HepG2 (cell line): ENCODE measurements at regions not wholly inside any gene's neighbourhood (a gene's known extent, or its start where the extent isn't known, plus 50 kb on each side); places are given as distances from the start of the nearest gene placed in this dataset.

ENCODE experiments used
- ATAC-seq: fragments of 200-7000 bp; cut with Tn5 transposase; 3 replicates; pipeline ENCODE4 v1.9.1; 2020; ENCODE audit warnings: mild to moderate bottlenecking, moderate library complexity
- BruUV-seq: library from RNA; stranded (reverse); fragments of 400-500 nt; replicated peaks from 2 replicates; lab custom pipeline; 2021; lab: Mats Ljungman, UMichigan
- CTCF ChIA-PET: fragments of 300-600 bp; formaldehyde crosslinking; extraction: SDS; loops from one replicate; lab custom pipeline; 2021; ENCODE audit warnings: low total read pairs, inconsistent platforms, low intra/inter-chr PET ratio; lab: Yijun Ruan, JAX
- POLR2A ChIA-PET: fragments of 350-600 bp; sonication (Branson Sonifier 250); formaldehyde crosslinking; loops from one replicate; lab custom pipeline; 2020; ENCODE audit warnings: antibody characterized with exemption, inconsistent platforms; lab: Yijun Ruan, JAX
- DNase-seq: peaks from one replicate; pipeline ENCODE4 v3.0.0-alpha.2; 2015; ENCODE audit warnings: low spot score
- FAIRE-seq: peaks from 3 replicates; lab custom pipeline; 2011; peaks lifted over from hg19 to GRCh38; lab: Jason Lieb, UNC
- H2AFZ ChIP-seq: one replicate; pipeline ENCODE4 v1.6.1; 2011; ENCODE audit warnings: low read length, inconsistent platforms
- H3K27ac ChIP-seq: fragments of 300-600 bp; 3 replicates; pipeline ENCODE4 v1.8.0; 2011; ENCODE audit warnings: mixed run types, mild to moderate bottlenecking, mixed read lengths, low read length, inconsistent platforms; ENCODE audit not compliant: insufficient read depth; ENCODE audit errors: extremely low read length
- H3K27me3 ChIP-seq, 2 experiments: fragments of 200-600 bp in 1 of 2; 2 replicates in 1 of 2; 3 replicates in 1 of 2; pipeline versions ENCODE4 v1.6.0 to v1.8.0; 2011; ENCODE audit warnings: low read length in 2 of 2, mild to moderate bottlenecking in 2 of 2, moderate library complexity in 2 of 2, inconsistent platforms in 1 of 2; ENCODE audit not compliant: insufficient read depth in 2 of 2, control insufficient read depth in 1 of 2
- H3K36me3 ChIP-seq, 2 experiments: fragments of 200-600 bp in 1 of 2; replicated peaks in 1 of 2; 2 replicates in 1 of 2; 3 replicates in 1 of 2; pipeline versions ENCODE4 v1.5.1 to v1.8.0; 2011; ENCODE audit warnings: low read length in 2 of 2, inconsistent platforms in 1 of 2; ENCODE audit not compliant: insufficient read depth in 2 of 2, control insufficient read depth in 1 of 2
- H3K4me1 ChIP-seq: 2 replicates; pipeline ENCODE4 v1.5.1; 2012; ENCODE audit warnings: low read length, inconsistent platforms; ENCODE audit not compliant: insufficient read depth
- H3K4me2 ChIP-seq: 2 replicates; pipeline ENCODE4 v1.6.0; 2011; ENCODE audit warnings: low read depth, low read length, inconsistent platforms
- H3K4me3 ChIP-seq, 3 experiments: fragments of 200-600 bp in 1 of 3; sonication (generic), shearing (Covaris generic) in 1 of 3; replicated peaks in 1 of 3; 2 replicates each; pipeline ENCODE4 v1.5.1; 2011 to 2016; ENCODE audit warnings: low read length in 3 of 3, inconsistent platforms in 2 of 3, low read depth in 2 of 3, mild to moderate bottlenecking in 2 of 3, control low read depth in 1 of 3, mixed read lengths in 1 of 3; ENCODE audit not compliant: insufficient read depth in 1 of 3
- H3K79me2 ChIP-seq: one replicate; pipeline ENCODE4 v1.6.1; 2011; ENCODE audit warnings: low read length, inconsistent platforms; ENCODE audit not compliant: insufficient read depth
- H3K9ac ChIP-seq: 2 replicates; pipeline ENCODE4 v1.6.0; 2011; ENCODE audit warnings: mild to moderate bottlenecking, low read depth, low read length, inconsistent platforms; ENCODE audit not compliant: insufficient read depth
- H3K9me3 ChIP-seq: 2 replicates; pipeline ENCODE4 v1.5.1; 2012; ENCODE audit warnings: mild to moderate bottlenecking, low read length
- H4K20me1 ChIP-seq: 2 replicates; pipeline ENCODE4 v1.6.0; 2011; ENCODE audit warnings: inconsistent platforms, mild to moderate bottlenecking, low read length, moderate library complexity; ENCODE audit not compliant: insufficient read depth
- FOXJ3 ChIP-seq: sonication (generic); formaldehyde crosslinking; IDR thresholded peaks from 2 replicates; pipeline ENCODE4 v1.4.0; 2020; ENCODE audit warnings: missing genetic modification reagents, mild to moderate bottlenecking, borderline replicate concordance
- POLR2AphosphoS2 ChIP-seq: IDR thresholded peaks from 2 replicates; pipeline ENCODE4 v1.6.1; 2011; ENCODE audit warnings: low read depth, low read length, improper control_type of control experiment
- REPIN1 ChIP-seq: sonication (generic); formaldehyde crosslinking; IDR thresholded peaks from 2 replicates; pipeline ENCODE4 v1.8.0; 2022; ENCODE audit warnings: missing genetic modification reagents, low read depth, mild to moderate bottlenecking, borderline replicate concordance
- ZEB1 ChIP-seq: IDR thresholded peaks from 2 replicates; pipeline ENCODE4 v1.6.1; 2012; ENCODE audit warnings: mild to moderate bottlenecking, low read depth, inconsistent platforms; ENCODE audit not compliant: insufficient replicate concordance
- ZNF253 ChIP-seq: sonication (generic); formaldehyde crosslinking; IDR thresholded peaks from 2 replicates; pipeline ENCODE4 v1.8.0; 2022; ENCODE audit warnings: mild to moderate bottlenecking, missing genetic modification reagents, borderline replicate concordance
- ZNF451 ChIP-seq: sonication (generic); formaldehyde crosslinking; IDR thresholded peaks from 2 replicates; pipeline ENCODE4 v1.5.0; 2020; ENCODE audit warnings: mild to moderate bottlenecking, missing genetic modification reagents
- ZNF564 ChIP-seq: sonication (generic); formaldehyde crosslinking; IDR thresholded peaks from 2 replicates; pipeline ENCODE4 v1.8.1; 2023; ENCODE audit warnings: mild to moderate bottlenecking, missing genetic modification reagents
- ZNF883 ChIP-seq: sonication (generic); formaldehyde crosslinking; IDR thresholded peaks from 2 replicates; pipeline ENCODE4 v1.5.1; 2020; ENCODE audit warnings: mild to moderate bottlenecking, missing genetic modification reagents; ENCODE audit errors: not compliant biosample characterization
- ZSCAN25 ChIP-seq: sonication (generic); formaldehyde crosslinking; IDR thresholded peaks from 2 replicates; pipeline ENCODE4 v1.8.0; 2022; ENCODE audit warnings: mild to moderate bottlenecking, missing genetic modification reagents
- WGBS: methylation state at CpG from one replicate; pipeline ENCODE4 v1.1.6; 2017; ENCODE audit warnings: low lambda C conversion rate; 5-methylcytosine and 5-hydroxymethylcytosine counted together
- in situ Hi-C: cut with HindIII; loops from 2 replicates; pipeline ENCODE4 v1.10.0; 2017; ENCODE audit warnings: low pct_unique_long_range_greater_than_20kb; ENCODE audit not compliant: extremely low pct_ligation_motif_present
- intact Hi-C: fragments of 100-400 bp; cut with micrococcal nuclease; formaldehyde crosslinking; loops from one replicate; pipeline ENCODE4 v1.10.0; 2022; ENCODE audit not compliant: unreplicated experiment
- TF ChIP-seq, protein P1 (sequence below): sonication (generic); formaldehyde crosslinking; IDR thresholded peaks from 2 replicates; pipeline ENCODE4 v1.8.1; 2023; ENCODE audit warnings: missing genetic modification reagents, mild to moderate bottlenecking, borderline replicate concordance
- TF ChIP-seq, protein P2 (sequence below): sonication (generic); formaldehyde crosslinking; IDR thresholded peaks from 2 replicates; pipeline ENCODE4 v1.5.0; 2020; ENCODE audit warnings: missing genetic modification reagents, mild to moderate bottlenecking, borderline replicate concordance
- TF ChIP-seq, protein P3 (sequence below): IDR thresholded peaks from 2 replicates; pipeline ENCODE4 v1.6.1; 2012; ENCODE audit warnings: inconsistent platforms
- TF ChIP-seq, protein P4 (sequence below): sonication (generic); formaldehyde crosslinking; IDR thresholded peaks from 2 replicates; pipeline ENCODE4 v1.4.0; 2020; ENCODE audit warnings: missing genetic modification reagents
- TF ChIP-seq, protein P5 (sequence below): IDR thresholded peaks from 2 replicates; pipeline ENCODE4 v1.6.1; 2016
- TF ChIP-seq, protein P6 (sequence below): sonication (generic); formaldehyde crosslinking; IDR thresholded peaks from 2 replicates; pipeline ENCODE4 v1.4.0; 2020; ENCODE audit warnings: missing genetic modification reagents

DNA sequence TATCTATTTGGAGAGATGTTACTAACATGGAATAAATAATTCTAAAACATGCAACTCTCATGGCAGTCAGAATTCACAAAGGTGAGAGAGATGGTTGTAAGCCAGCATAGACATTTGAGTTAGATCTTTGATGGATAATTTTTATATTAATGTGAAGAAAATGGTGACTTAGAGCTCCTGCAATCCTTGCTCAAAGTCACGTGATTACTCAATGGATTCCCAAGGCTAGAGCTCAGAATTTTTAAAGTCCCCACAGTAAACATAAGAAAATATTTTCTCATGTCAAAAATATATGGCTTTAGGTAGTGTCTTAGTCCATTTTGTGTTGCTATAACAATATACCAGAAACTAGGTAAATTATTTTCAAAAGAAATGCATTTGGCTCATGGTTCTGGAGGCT, 281.5 kb upstream of the PRKD1 start (continued):
- TF ChIP-seq, protein P1, sequence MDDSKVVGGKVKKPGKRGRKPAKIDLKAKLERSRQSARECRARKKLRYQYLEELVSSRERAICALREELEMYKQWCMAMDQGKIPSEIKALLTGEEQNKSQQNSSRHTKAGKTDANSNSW (CRISPR knock-in tag) = no peak

DNA sequence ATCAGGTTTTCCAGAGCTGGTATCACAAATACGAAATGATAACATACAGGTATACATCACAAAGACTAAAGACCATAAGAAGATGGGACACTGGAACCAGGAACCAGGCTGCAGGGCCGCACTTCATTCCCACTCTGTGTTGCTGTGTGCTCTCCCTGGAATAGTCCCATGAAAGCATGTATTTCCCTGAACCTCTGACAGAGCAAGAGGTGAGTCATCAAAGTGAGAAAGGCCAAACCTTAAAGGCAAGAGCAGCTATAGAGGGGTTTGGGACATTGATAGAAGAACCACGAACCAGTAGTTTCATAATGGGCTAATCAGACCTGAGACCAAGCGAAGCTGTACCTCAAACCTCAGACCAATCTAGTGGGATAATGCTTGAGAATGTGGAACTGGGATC, 283.0 kb upstream of the PRKD1 start:
- POLR2A ChIA-PET = no interaction called here
- TF ChIP-seq REPIN1 (CRISPR knock-in tag) = no peak
- TF ChIP-seq ZSCAN25 (CRISPR knock-in tag) = no peak
- TF ChIP-seq ZNF451 (CRISPR knock-in tag) = no peak
- no peak for TF ChIP-seq POLR2AphosphoS2
- TF ChIP-seq FOXJ3 (CRISPR knock-in tag) = no peak
- TF ChIP-seq, protein P2, sequence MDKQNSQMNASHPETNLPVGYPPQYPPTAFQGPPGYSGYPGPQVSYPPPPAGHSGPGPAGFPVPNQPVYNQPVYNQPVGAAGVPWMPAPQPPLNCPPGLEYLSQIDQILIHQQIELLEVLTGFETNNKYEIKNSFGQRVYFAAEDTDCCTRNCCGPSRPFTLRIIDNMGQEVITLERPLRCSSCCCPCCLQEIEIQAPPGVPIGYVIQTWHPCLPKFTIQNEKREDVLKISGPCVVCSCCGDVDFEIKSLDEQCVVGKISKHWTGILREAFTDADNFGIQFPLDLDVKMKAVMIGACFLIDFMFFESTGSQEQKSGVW (CRISPR knock-in tag) = no peak
- TF ChIP-seq, protein P3, sequence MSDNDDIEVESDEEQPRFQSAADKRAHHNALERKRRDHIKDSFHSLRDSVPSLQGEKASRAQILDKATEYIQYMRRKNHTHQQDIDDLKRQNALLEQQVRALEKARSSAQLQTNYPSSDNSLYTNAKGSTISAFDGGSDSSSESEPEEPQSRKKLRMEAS = no peak
- TF ChIP-seq, protein P4, sequence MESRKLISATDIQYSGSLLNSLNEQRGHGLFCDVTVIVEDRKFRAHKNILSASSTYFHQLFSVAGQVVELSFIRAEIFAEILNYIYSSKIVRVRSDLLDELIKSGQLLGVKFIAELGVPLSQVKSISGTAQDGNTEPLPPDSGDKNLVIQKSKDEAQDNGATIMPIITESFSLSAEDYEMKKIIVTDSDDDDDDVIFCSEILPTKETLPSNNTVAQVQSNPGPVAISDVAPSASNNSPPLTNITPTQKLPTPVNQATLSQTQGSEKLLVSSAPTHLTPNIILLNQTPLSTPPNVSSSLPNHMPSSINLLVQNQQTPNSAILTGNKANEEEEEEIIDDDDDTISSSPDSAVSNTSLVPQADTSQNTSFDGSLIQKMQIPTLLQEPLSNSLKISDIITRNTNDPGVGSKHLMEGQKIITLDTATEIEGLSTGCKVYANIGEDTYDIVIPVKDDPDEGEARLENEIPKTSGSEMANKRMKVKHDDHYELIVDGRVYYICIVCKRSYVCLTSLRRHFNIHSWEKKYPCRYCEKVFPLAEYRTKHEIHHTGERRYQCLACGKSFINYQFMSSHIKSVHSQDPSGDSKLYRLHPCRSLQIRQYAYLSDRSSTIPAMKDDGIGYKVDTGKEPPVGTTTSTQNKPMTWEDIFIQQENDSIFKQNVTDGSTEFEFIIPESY (CRISPR knock-in tag) = no peak
- TF ChIP-seq, protein P5, sequence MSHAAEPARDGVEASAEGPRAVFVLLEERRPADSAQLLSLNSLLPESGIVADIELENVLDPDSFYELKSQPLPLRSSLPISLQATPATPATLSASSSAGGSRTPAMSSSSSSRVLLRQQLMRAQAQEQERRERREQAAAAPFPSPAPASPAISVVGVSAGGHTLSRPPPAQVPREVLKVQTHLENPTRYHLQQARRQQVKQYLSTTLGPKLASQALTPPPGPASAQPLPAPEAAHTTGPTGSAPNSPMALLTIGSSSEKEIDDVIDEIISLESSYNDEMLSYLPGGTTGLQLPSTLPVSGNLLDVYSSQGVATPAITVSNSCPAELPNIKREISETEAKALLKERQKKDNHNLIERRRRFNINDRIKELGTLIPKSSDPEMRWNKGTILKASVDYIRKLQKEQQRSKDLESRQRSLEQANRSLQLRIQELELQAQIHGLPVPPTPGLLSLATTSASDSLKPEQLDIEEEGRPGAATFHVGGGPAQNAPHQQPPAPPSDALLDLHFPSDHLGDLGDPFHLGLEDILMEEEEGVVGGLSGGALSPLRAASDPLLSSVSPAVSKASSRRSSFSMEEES (CRISPR knock-in tag) = no peak
- TF ChIP-seq ZNF564 (CRISPR knock-in tag) = no peak
- TF ChIP-seq ZEB1 = no peak
- no peak for TF ChIP-seq ZNF253 (CRISPR knock-in tag)
- TF ChIP-seq ZNF883 = no peak
- TF ChIP-seq, protein P6, sequence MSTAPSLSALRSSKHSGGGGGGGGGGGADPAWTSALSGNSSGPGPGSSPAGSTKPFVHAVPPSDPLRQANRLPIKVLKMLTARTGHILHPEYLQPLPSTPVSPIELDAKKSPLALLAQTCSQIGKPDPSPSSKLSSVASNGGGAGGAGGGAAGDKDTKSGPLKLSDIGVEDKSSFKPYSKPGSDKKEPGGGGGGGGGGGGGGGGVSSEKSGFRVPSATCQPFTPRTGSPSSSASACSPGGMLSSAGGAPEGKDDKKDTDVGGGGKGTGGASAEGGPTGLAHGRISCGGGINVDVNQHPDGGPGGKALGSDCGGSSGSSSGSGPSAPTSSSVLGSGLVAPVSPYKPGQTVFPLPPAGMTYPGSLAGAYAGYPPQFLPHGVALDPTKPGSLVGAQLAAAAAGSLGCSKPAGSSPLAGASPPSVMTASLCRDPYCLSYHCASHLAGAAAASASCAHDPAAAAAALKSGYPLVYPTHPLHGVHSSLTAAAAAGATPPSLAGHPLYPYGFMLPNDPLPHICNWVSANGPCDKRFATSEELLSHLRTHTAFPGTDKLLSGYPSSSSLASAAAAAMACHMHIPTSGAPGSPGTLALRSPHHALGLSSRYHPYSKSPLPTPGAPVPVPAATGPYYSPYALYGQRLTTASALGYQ (CRISPR knock-in tag) = no peak
- CTCF ChIA-PET = no interaction called here

More for the DNA sequence above, 283.0 kb upstream of the PRKD1 start:
- ATAC-seq = no peak
- Histone ChIP-seq H3K4me1 (no peaks in the 10 kb centered on the region), H3K27ac (no peak overlapping the region), H3K9me3 (peaks cover 11% of the 10 kb centered on the region), H3K79me2 (no peaks in the 10 kb centered on the region), H4K20me1 (no peaks in the 10 kb centered on the region), H3K27me3 (no peaks in the 10 kb centered on the region), H3K9ac (no peak overlapping the region), H2AFZ (no peak overlapping the region), H3K4me3 (no peak overlapping the region), H3K36me3 (no peaks in the 10 kb centered on the region), H3K4me2 (no peak overlapping the region)
- DNase-seq = no peak
- in situ Hi-C loops (loop anchor here (5.0 to 10.0 kb wide), 2 partner anchors 658 to 1196 kb away; no protein-coding TSS in a partner anchor), intact Hi-C loops (no loop called here)
- FAIRE-seq = no peak
- 3% methylated on average over 4 of the region's 4 CpGs for WGBS
- no TSS peak for BruUV-seq
